Mononuclear cell (primary cell): ENCODE measurements at regions not wholly inside any gene's neighbourhood (a gene's known extent, or its start where the extent isn't known, plus 50 kb on each side); places are given as distances from the start of the nearest gene placed in this dataset.

ENCODE experiments used
- H3K27me3 ChIP-seq: 2 replicates; pipeline ENCODE4 v1.6.0; 2011; ENCODE audit warnings: low read length, control low read depth; ENCODE audit not compliant: insufficient read depth
- H3K4me1 ChIP-seq: 2 replicates; pipeline ENCODE4 v1.5.1; 2011; ENCODE audit warnings: mild to moderate bottlenecking, low read length, control low read depth; ENCODE audit not compliant: insufficient read depth
- H3K4me3 ChIP-seq: 2 replicates; pipeline ENCODE4 v1.5.1; 2011; ENCODE audit warnings: mild to moderate bottlenecking, low read length, moderate library complexity
- H3K9me3 ChIP-seq: 2 replicates; pipeline ENCODE4 v1.5.1; 2011; ENCODE audit warnings: low read depth, mild to moderate bottlenecking, control low read depth, low read length

DNA sequence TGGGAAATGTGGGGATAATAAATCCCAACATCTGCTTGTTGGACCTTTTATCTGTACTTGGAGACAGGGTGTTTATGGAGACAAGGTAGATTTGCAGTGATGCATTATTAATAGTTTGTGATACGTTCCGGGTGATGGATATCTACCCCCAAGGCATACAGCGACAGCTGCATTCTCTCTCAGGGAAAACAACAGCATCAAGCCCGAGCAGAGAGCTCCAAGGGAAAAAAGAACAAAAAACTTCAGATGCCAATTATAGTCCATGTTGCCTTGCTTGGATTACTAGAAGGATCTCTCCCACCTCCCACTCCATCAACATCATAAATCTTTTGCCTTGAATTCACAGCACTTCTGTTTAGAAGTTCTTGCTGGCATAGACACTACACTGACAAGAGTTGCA, 187.5 kb upstream of the CDH11 start:
- H3K9me3 ChIP-seq, result no peaks in the 10 kb centered on the region
- no peak overlapping the region for H3K4me3 ChIP-seq
- no peaks in the 10 kb centered on the region for H3K4me1 ChIP-seq
- H3K27me3 ChIP-seq, result no peaks in the 10 kb centered on the region

DNA sequence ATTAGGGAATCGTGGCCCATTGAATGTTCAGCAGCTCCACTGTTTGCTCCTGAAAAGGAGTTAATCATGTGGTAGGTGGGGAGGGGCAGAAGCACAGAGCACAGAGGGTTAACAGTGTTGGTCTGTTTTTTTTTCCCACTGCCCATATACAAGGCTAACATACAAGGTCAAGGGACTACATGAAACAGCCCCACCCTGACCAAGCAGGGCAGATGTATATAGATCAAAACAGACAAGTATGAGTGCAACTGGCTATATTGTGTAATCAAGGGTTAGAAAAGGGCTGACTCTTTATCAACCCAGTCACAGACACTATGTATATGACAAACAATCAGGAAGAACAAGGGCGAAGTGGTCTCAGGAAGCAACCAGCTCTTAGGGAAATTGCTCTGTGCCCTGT, 186.6 kb upstream of the CDH11 start:
- Histone ChIP-seq H3K27me3 (no peaks in the 10 kb centered on the region), H3K4me1 (no peaks in the 10 kb centered on the region), H3K4me3 (no peak overlapping the region), H3K9me3 (no peaks in the 10 kb centered on the region)

DNA sequence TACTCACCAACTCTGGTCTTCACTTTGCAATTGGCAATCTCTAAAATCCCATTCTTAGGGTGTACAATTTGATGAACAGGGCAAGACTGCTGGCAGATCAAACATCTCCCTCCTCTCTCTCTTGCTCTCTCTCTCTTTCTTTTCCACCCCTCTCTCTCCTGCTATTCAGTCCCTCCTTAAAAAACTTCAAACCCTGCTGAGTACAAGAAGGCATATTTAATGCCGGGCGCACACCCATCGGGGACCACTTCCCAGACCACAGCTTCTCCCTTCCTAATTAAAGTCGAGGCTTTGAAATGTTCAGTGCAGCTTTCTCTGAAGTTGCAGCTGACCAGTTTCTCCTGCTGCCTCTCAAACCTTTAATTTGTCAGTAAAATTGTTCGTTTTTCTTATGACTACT, 185.4 kb upstream of the CDH11 start:
- Histone ChIP-seq H3K4me1 (no peaks in the 10 kb centered on the region), H3K9me3 (no peaks in the 10 kb centered on the region), H3K27me3 (no peaks in the 10 kb centered on the region)

DNA sequence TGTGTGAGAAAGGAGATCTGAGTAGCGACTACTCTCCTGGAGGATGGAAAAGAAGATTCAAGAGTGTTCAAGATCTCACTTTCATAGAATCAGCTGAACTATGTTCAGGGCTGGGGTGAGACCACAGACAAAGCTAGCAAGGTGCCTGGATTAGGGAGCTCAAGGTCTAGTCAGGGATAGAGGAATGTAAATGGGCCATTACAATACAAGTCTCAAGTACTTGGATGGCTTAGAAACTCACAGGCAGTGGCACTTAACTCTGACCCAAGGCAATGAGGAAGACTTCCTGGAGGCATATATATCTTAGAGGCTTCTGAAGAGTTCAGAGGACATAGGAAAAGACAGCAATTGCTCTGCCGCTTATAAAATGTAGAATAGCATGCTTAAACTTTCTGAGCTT, 184.9 kb upstream of the CDH11 start:
- Histone ChIP-seq H3K9me3 (no peaks in the 10 kb centered on the region), H3K4me1 (no peaks in the 10 kb centered on the region), H3K4me3 (no peak overlapping the region), H3K27me3 (no peaks in the 10 kb centered on the region)

More for the DNA sequence above, 185.4 kb upstream of the CDH11 start:
- no peak overlapping the region for H3K4me3 ChIP-seq

DNA sequence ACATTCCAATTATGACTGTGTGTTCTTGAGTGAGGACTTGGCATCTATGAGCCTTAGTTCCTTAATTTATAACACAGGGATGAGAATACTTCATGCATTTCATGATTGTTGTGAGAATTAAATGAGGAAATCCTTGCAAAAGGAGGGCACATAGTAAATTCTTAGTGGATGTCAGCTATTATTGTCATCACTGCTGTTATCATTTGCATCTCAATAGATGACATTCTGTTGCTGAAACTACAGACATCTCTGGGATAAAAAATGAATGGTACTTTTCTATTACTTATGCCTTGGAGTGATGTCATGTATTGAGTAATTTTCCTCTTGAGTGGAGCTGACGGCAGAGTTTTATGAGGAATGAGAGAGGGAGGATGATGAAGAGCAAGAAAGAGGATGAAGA, 184.4 kb upstream of the CDH11 start:
- Histone ChIP-seq H3K4me3 (no peak overlapping the region), H3K9me3 (no peaks in the 10 kb centered on the region), H3K4me1 (no peaks in the 10 kb centered on the region), H3K27me3 (no peaks in the 10 kb centered on the region)

DNA sequence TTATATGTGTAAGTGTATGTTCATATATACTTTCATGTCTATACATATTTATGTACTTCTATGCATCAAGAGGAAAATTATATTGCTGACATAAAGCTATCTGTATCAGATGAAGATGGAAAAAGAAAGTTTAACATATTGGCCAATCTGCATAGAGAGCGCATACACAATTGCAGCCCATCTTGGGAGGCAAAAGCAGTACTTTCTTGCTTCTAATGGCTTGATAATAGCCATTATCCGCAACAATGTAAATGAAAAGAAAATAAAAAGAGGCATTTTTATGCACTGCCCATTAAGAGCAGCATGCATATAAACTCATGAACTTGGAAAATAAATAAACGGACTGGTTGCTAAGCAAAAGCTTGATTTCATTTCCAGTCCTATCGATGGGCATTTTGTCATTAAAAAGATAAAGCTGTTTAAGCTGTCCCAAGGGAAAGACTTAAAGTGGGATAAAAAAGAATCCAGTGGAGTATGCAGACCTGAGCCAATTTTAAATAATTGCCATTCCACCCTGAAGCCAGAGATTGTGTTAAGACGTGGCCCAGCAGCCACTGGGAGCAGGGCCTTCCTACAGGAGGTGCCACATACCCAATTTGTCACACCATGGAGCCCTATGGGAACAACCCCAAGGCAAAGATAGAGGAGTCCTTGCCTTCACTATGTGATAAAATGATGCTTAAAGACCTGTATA, 183.6 kb upstream of the CDH11 start:
- Histone ChIP-seq H3K27me3 (no peaks in the 10 kb centered on the region), H3K4me1 (no peaks in the 10 kb centered on the region), H3K4me3 (no peak overlapping the region), H3K9me3 (no peaks in the 10 kb centered on the region)

DNA sequence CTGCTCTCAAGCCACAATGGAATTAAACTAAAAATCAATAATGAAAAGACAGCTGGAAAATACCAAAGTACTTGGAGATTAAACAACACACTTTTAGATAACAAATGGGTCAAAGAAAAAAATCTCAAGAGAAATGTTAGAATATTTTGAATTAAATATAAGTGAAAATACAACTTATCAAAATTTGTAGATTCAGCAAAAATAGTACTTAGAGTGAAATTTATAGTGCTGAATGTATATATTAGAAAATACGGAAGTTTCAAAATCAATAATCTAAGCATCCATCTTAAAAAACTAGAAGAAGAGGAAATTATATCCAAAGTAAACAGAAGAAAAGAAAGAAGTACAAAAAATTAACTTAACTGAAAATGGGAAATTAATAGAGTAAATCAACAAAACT, 179.2 kb upstream of the CDH11 start:
- Histone ChIP-seq H3K9me3 (no peaks in the 10 kb centered on the region), H3K27me3 (no peaks in the 10 kb centered on the region), H3K4me3 (no peak overlapping the region), H3K4me1 (no peaks in the 10 kb centered on the region)

DNA sequence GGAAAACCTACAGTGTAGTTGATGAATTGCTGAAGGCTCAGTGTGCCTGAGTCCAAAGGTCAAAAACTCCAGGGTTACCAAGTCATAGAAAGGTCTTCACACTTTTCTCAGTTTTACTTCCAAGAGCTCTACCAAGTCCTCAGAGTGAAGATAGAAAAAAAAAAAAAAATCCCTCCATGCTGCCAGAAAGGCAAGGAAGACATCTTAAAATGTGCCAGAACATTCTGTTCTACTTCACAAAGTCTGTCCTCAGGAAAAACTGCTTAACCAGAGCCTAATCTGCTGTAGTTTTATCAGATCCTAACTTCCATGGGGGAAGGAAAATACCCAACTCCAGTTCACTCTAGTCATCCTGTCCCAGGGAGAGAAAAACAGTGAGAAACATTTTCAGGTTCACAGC, 175.6 kb upstream of the CDH11 start:
- Histone ChIP-seq H3K9me3 (no peaks in the 10 kb centered on the region), H3K4me3 (no peak overlapping the region), H3K27me3 (no peaks in the 10 kb centered on the region), H3K4me1 (no peaks in the 10 kb centered on the region)

DNA sequence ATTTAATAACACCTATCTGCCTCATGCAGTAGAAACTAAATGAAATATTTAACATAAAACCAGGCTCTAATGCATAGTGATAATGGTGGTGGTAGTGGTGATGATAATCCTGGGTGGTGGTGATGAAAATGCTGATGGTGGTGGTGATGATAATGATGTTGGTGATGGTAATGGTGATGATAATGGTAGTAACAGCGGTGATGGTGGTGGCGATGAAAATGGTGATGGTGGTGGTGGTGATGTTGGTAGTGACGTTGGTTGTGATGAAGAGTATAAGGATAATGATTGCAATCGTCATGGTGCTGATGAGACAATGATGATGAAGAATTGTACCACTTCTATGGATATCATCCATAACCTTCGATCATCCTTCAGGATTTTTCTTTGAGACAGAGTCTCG, 173.7 kb upstream of the CDH11 start:
- Histone ChIP-seq H3K27me3 (no peaks in the 10 kb centered on the region), H3K4me1 (no peaks in the 10 kb centered on the region), H3K9me3 (no peaks in the 10 kb centered on the region), H3K4me3 (no peak overlapping the region)

DNA sequence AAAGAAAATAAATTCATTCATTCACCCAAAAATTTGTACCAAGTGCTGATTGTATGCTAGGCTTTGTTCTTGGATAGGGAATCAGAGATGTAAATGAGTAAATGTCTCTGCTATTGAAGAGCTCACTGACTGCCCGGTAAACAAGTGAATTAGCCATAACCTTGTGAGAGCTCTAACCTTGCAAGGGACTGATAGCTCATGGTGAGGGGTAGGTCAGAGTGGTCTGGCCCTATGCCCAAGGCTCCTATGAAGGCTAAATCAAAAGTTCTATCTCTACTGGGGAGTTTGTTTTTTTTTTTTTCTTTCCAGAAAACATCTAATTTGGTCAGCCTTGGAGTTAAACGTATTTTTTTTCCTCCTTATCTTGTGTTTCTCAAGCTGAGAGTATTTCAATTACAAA, 172.8 kb upstream of the CDH11 start:
- Histone ChIP-seq H3K4me1 (no peaks in the 10 kb centered on the region), H3K9me3 (no peaks in the 10 kb centered on the region), H3K4me3 (no peak overlapping the region), H3K27me3 (no peaks in the 10 kb centered on the region)

DNA sequence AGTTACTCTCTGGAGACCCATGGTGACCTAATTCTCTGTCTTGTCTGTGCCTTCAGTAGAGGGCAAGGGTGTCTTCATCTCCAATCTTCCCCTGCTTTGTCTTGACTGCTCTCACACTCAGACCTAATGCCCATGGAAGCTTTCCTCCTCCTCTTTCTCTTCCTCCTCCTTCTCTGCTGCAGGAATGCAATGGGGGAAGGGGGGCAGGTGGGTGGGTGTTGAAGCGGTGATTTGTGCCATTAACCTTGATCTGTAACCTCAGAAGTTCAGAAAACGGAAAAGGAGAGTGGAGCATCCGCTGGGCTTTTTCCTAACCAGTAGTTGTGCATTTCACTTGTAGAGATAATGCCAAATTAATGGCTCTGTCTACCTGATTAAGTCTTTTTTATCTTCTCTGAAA, 172.3 kb upstream of the CDH11 start:
- Histone ChIP-seq H3K4me3 (no peak overlapping the region), H3K4me1 (no peaks in the 10 kb centered on the region), H3K27me3 (no peaks in the 10 kb centered on the region), H3K9me3 (no peaks in the 10 kb centered on the region)

DNA sequence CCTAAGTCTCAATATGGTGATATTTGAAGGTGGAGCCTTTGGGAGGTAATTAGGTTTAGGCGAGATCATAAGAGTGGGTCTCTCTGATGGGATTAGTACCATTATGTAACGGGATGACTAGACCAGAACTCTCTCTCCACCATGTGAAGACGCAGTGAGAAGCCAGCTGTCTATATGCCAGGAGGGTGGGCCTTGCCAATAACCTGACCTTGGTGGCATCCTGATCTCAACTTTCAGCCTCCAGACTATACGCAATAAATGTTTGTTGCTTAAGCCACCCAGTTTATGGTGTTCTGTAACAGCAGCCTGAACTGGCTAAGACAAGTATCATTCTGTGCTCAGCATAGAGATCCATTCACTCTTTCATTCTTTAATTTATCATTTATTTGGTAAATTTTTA, 167.2 kb upstream of the CDH11 start:
- H3K9me3 ChIP-seq, result no peaks in the 10 kb centered on the region
- H3K4me1 ChIP-seq, result no peaks in the 10 kb centered on the region
- no peak overlapping the region for H3K4me3 ChIP-seq
- H3K27me3 ChIP-seq, result no peaks in the 10 kb centered on the region

DNA sequence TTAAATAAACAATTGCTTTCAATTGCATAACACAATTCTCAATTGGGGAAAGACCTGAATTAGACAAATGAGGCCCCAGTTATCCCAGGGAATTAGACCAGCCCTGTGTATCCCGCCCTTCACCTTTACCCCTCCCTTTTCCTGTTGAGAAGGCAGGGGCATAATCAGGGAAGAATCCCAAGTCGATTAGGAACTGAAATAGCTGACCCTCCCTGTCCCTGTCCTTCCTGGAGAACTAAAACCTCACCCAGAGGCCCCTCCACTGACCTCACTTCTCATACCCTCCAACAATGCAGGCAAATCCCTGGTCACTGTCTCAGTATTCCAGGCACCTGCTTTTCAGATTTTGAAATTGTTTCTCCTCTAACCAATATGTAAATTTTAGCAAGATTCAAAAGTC, 165.4 kb upstream of the CDH11 start:
- Histone ChIP-seq H3K9me3 (no peaks in the 10 kb centered on the region), H3K27me3 (no peaks in the 10 kb centered on the region), H3K4me1 (no peaks in the 10 kb centered on the region), H3K4me3 (no peak overlapping the region)

DNA sequence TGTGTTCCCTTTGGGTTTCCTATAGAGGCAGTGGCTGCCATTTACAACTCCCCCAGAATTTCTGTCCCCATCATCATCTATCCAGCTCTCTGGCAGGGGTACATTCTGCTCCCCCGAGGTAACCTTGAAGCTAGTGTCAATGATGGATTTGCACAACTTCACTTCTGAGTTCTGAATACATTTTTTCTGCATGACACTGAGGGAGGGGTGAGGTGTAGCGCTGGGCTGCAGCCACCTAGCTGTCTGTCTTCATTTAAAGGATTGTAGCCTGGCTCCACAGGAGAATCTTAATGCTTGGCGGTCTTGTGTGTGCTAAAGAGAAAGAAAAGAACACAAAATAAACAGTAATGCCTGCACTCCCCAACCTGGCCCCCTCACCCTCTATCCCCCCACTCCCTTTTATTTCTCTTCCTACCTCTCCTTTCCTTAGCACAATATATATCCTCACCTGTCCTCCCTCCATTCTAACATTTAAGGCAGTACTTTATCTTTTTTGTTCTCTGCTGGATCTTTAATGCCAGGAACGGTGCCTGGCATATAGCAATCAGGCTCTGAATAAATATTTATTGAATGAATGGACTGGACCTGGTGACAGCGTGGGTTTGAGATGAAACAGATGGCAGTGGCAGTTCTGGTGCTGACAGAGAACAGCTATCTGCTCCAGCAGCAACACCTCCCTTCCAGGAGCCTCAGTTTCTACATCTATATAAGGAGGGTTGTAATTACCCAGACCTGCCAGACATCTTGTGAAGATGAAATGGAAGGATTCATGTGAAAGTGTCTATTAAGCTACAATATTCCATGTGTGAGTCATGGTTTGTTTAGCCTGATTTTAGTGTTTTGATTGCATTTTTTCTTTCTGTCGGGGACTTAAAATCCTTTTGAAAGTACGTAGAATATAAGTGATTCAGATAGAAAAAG, 163.5 kb upstream of the CDH11 start:
- H3K4me1 ChIP-seq, result no peaks in the 10 kb centered on the region
- no peaks in the 10 kb centered on the region for H3K9me3 ChIP-seq
- H3K4me3 ChIP-seq, result no peak overlapping the region
- H3K27me3 ChIP-seq, result no peaks in the 10 kb centered on the region

DNA sequence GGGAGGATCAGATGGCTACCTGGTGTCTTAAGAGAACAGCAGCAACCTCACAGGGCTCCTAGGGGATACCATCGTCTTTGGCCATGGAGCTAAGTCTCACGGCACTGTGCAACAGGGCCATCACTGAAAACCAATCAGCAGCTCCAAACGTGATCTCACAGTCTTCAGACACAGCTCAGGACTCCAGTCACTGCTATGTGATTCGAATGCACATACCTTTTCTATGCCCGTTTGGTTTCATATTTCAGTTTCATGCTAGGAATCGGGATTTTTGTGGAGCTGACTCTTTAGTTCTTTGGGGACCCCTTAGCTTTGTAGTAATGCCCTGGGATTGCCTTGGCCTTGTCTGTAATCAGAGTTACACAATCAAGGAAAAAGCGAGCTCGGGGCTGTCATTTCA, 162.8 kb upstream of the CDH11 start:
- no peaks in the 10 kb centered on the region for H3K4me1 ChIP-seq
- no peaks in the 10 kb centered on the region for H3K27me3 ChIP-seq
- no peaks in the 10 kb centered on the region for H3K9me3 ChIP-seq
- H3K4me3 ChIP-seq, result no peak overlapping the region

DNA sequence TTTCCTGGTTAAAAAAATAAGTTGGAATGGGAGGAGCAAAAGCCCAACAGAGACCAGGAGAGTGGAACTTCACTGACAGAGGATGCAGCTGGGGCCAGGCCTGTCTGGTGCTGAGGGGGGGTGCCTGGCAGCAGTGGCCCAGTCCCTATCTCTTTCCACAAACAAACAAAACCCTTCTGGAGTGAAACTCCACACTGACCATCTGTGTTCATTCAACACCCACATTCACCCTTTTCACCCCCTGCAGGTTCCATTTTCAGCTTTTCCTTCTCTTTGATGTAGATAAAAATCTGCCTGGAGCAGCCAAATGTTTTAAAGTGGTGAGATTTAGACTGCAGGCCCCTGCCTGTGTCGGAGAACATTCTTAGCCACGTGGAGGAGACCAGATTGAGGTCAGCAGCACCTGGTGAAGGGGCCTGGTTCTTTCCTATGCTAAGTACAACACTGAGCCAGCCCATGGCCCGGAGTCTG, 161.4 kb upstream of the CDH11 start:
- no peaks in the 10 kb centered on the region for H3K9me3 ChIP-seq
- H3K4me3 ChIP-seq, result no peak overlapping the region
- no peaks in the 10 kb centered on the region for H3K4me1 ChIP-seq
- H3K27me3 ChIP-seq, result no peaks in the 10 kb centered on the region
